ENCODE measurements at regions not wholly inside any gene's neighbourhood (a gene's known extent, or its start where the extent isn't known, plus 50 kb on each side); places are given as distances from the start of the nearest gene placed in this dataset.

GRCh38 chr4:34182306-34182705 is 2062.0 kb downstream of the ARAP2 start:
- intact Hi-C loops (cut with micrococcal nuclease): no loop called here
- Histone ChIP-seq H3K36me3 (ENCODE audit: control insufficient read depth in 1 of 2, insufficient read depth in 2 of 2, low read length in 2 of 2) (no peaks in the 10 kb centered on the region), H3K27ac (ENCODE audit: low read depth, low read length) (peak overlapping the region; percentile 63), H3K4me1 (ENCODE audit: control insufficient read depth in 1 of 2, insufficient read depth in 2 of 2, low read length in 2 of 2) (peaks cover 3 to 31% of the 10 kb centered on the region in 2 experiments; a peak in 3 of 4 replicates), H3K79me2 (ENCODE audit: insufficient read depth, low read length) (no peaks in the 10 kb centered on the region), H3K27me3 (ENCODE audit: insufficient read depth, low read length) (no peaks in the 10 kb centered on the region), H3K9ac (ENCODE audit: low read length) (no peak overlapping the region), H4K20me1 (ENCODE audit: insufficient read depth) (no peaks in the 10 kb centered on the region), H3K4me2 (ENCODE audit: low read length) (peak overlapping the region; percentile 49), H3K9me2 (ENCODE audit: insufficient read depth) (no peaks in the 10 kb centered on the region), H3K4me3 (replicated peaks in 1 of 2; ENCODE audit: low read depth in 1 of 2, low read length in 2 of 2) (no peak overlapping the region), H2AFZ (ENCODE audit: low read depth, low read length, poor library complexity, severe bottlenecking) (peak overlapping the region; percentile 80), H3K9me3 (ENCODE audit: control insufficient read depth in 1 of 2, insufficient read depth in 1 of 2, low read depth in 1 of 2, low read length in 2 of 2) (no peaks in the 10 kb centered on the region)
- TF ChIP-seq ATF3 (IDR thresholded peaks at IDR 0.05) (no peak), JUND (IDR thresholded peaks at IDR 0.05) (no peak), ZNF274 (IDR thresholded peaks at IDR 0.05; ENCODE audit: low read depth, low read length) (no peak), POLR2AphosphoS5 (IDR thresholded peaks at IDR 0.05; ENCODE audit: low read depth, low read length) (no peak), FOSL1 (IDR thresholded peaks at IDR 0.05; ENCODE audit: low read depth) (no peak), SIN3A (IDR thresholded peaks at IDR 0.05; ENCODE audit: low read depth) (no peak), YY1 (IDR thresholded peaks at IDR 0.05; ENCODE audit: extremely low read depth, insufficient replicate concordance, low read depth, low read length) (no peak), SRF (IDR thresholded peaks at IDR 0.05; ENCODE audit: low read depth) (no peak), CBX3 (IDR thresholded peaks at IDR 0.05; ENCODE audit: low read depth) (no peak), SP1 (IDR thresholded peaks at IDR 0.05; ENCODE audit: low read depth) (no peak), EZH2phosphoT487 (IDR thresholded peaks at IDR 0.05; ENCODE audit: borderline replicate concordance) (no peak), ELF1 (IDR thresholded peaks at IDR 0.05; ENCODE audit: borderline replicate concordance, low read depth) (no peak), TCF7L2 (IDR thresholded peaks at IDR 0.05; ENCODE audit: borderline replicate concordance, extremely low read depth, insufficient read depth, insufficient read length) (no peak), EZH2 (IDR thresholded peaks at IDR 0.05) (no peak), CEBPB (IDR thresholded peaks at IDR 0.05; ENCODE audit: low read depth) (no peak), ZFX (IDR thresholded peaks at IDR 0.05) (no peak), RAD21 (IDR thresholded peaks at IDR 0.05; ENCODE audit: low read depth) (no peak)
- TF ChIP-seq, protein P1, sequence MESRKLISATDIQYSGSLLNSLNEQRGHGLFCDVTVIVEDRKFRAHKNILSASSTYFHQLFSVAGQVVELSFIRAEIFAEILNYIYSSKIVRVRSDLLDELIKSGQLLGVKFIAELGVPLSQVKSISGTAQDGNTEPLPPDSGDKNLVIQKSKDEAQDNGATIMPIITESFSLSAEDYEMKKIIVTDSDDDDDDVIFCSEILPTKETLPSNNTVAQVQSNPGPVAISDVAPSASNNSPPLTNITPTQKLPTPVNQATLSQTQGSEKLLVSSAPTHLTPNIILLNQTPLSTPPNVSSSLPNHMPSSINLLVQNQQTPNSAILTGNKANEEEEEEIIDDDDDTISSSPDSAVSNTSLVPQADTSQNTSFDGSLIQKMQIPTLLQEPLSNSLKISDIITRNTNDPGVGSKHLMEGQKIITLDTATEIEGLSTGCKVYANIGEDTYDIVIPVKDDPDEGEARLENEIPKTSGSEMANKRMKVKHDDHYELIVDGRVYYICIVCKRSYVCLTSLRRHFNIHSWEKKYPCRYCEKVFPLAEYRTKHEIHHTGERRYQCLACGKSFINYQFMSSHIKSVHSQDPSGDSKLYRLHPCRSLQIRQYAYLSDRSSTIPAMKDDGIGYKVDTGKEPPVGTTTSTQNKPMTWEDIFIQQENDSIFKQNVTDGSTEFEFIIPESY (IDR thresholded peaks at IDR 0.05; ENCODE audit: extremely low read depth, insufficient replicate concordance, low read length): no peak
- TF ChIP-seq, protein P2, sequence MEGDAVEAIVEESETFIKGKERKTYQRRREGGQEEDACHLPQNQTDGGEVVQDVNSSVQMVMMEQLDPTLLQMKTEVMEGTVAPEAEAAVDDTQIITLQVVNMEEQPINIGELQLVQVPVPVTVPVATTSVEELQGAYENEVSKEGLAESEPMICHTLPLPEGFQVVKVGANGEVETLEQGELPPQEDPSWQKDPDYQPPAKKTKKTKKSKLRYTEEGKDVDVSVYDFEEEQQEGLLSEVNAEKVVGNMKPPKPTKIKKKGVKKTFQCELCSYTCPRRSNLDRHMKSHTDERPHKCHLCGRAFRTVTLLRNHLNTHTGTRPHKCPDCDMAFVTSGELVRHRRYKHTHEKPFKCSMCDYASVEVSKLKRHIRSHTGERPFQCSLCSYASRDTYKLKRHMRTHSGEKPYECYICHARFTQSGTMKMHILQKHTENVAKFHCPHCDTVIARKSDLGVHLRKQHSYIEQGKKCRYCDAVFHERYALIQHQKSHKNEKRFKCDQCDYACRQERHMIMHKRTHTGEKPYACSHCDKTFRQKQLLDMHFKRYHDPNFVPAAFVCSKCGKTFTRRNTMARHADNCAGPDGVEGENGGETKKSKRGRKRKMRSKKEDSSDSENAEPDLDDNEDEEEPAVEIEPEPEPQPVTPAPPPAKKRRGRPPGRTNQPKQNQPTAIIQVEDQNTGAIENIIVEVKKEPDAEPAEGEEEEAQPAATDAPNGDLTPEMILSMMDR (IDR thresholded peaks at IDR 0.05 in 2 of 3, conservative IDR thresholded peaks at IDR 0.05 in 1 of 3; ENCODE audit: borderline replicate concordance in 1 of 3, insufficient read depth in 1 of 3, low read depth in 2 of 3, low read length in 2 of 3): no peak
- TF ChIP-seq, protein P3, sequence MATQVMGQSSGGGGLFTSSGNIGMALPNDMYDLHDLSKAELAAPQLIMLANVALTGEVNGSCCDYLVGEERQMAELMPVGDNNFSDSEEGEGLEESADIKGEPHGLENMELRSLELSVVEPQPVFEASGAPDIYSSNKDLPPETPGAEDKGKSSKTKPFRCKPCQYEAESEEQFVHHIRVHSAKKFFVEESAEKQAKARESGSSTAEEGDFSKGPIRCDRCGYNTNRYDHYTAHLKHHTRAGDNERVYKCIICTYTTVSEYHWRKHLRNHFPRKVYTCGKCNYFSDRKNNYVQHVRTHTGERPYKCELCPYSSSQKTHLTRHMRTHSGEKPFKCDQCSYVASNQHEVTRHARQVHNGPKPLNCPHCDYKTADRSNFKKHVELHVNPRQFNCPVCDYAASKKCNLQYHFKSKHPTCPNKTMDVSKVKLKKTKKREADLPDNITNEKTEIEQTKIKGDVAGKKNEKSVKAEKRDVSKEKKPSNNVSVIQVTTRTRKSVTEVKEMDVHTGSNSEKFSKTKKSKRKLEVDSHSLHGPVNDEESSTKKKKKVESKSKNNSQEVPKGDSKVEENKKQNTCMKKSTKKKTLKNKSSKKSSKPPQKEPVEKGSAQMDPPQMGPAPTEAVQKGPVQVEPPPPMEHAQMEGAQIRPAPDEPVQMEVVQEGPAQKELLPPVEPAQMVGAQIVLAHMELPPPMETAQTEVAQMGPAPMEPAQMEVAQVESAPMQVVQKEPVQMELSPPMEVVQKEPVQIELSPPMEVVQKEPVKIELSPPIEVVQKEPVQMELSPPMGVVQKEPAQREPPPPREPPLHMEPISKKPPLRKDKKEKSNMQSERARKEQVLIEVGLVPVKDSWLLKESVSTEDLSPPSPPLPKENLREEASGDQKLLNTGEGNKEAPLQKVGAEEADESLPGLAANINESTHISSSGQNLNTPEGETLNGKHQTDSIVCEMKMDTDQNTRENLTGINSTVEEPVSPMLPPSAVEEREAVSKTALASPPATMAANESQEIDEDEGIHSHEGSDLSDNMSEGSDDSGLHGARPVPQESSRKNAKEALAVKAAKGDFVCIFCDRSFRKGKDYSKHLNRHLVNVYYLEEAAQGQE (IDR thresholded peaks at IDR 0.05; ENCODE audit: low read depth): no peak
- DNase-seq (ENCODE audit: low read depth, low spot score) (no peak), ATAC-seq (no peak)
- POLR2A ChIA-PET: no interaction called here
- CTCF ChIA-PET: no interaction called here
- no TSS peak for BruUV-seq (replicated peaks)
- RAD21 ChIA-PET (ENCODE audit: low non-redundant PET in 1 of 2, low total read pairs in 2 of 2, uncharacterized antibody in 2 of 2, unreplicated experiment in 2 of 2): no interaction called here

Measured in HCT116 (cell line).